Prostate gland (tissue), 2 donors: ENCODE measurements at regions not wholly inside any gene's neighbourhood (a gene's known extent, or its start where the extent isn't known, plus 50 kb on each side); places are given as distances from the start of the nearest gene placed in this dataset.

Experiments
- POLR2A ChIP-seq: fragments of 450-650 bp; IDR thresholded peaks from one replicate; pipeline ENCODE4 v1.6.1; 2016; ENCODE audit warnings: antibody characterized with exemption, mild to moderate bottlenecking
- POLR2AphosphoS5 ChIP-seq: sonication (generic); formaldehyde crosslinking; IDR thresholded peaks from one replicate; pipeline ENCODE4 v1.6.1; 2017; ENCODE audit warnings: antibody characterized with exemption
- TF ChIP-seq, protein P1 (sequence below), 4 experiments: fragments of 200-600 bp in 2 of 4; fragments of 450-650 bp in 2 of 4; sonication (generic) in 2 of 4; IDR thresholded peaks; 1 replicate in 3 of 4; 2 replicates in 1 of 4; pipeline ENCODE4 v1.5.1; 2016 to 2019; ENCODE audit warnings: antibody characterized with exemption in 4 of 4, mild to moderate bottlenecking in 2 of 4, moderate library complexity in 2 of 4

DNA sequence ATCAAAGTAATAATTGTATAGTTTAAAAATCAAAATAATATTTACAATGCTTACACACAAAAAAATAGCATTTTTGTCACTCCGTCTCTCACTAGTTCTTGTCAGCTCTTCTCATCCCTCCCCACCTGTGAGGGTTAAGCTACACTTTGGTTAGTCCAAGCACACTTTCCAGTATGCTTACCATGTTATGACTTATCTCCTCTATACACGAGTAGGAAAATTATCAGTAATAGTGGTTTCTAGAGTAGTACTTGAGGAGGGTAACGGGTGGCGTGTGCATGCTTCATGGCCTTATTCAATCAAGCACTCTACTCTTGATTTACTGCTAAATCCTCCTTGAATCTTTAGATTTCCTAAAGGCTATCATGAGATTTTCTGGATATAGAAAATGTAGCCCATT lies 443.7 kb downstream of the UTRN start:
- TF ChIP-seq, protein P1, sequence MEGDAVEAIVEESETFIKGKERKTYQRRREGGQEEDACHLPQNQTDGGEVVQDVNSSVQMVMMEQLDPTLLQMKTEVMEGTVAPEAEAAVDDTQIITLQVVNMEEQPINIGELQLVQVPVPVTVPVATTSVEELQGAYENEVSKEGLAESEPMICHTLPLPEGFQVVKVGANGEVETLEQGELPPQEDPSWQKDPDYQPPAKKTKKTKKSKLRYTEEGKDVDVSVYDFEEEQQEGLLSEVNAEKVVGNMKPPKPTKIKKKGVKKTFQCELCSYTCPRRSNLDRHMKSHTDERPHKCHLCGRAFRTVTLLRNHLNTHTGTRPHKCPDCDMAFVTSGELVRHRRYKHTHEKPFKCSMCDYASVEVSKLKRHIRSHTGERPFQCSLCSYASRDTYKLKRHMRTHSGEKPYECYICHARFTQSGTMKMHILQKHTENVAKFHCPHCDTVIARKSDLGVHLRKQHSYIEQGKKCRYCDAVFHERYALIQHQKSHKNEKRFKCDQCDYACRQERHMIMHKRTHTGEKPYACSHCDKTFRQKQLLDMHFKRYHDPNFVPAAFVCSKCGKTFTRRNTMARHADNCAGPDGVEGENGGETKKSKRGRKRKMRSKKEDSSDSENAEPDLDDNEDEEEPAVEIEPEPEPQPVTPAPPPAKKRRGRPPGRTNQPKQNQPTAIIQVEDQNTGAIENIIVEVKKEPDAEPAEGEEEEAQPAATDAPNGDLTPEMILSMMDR (IDR thresholded peaks at IDR 0.05) = no peak
- TF ChIP-seq POLR2A (no peak), POLR2AphosphoS5 (no peak)
